GM19397 (cell line): ENCODE measurements at regions not wholly inside any gene's neighbourhood (a gene's known extent, or its start where the extent isn't known, plus 50 kb on each side); places are given as distances from the start of the nearest gene placed in this dataset.

Experiments used
- ATAC-seq: cut with Tn5 transposase; IDR thresholded peaks from one replicate; pipeline ENCODE4 v1.9.1; 2021; ENCODE audit warnings: mild to moderate bottlenecking, moderate library complexity; ENCODE audit not compliant: unreplicated experiment

GRCh38 chr2:6640621-6641015 lies 225.1 kb downstream of the CMPK2 start:
- ATAC-seq: no peak

GRCh38 chr2:6641956-6642355 lies 223.8 kb downstream of the CMPK2 start:
- no peak for ATAC-seq

- no peak for ATAC-seq
These were observed 221.4 kb downstream of the CMPK2 start for GRCh38 chr2:6644261-6644660.

GRCh38 chr2:6645004-6645403 lies 220.7 kb downstream of the CMPK2 start:
- ATAC-seq: no peak

GRCh38 chr2:6645672-6646071 lies 220.0 kb downstream of the CMPK2 start:
- ATAC-seq: no peak

- ATAC-seq: no peak
These were observed 218.7 kb downstream of the CMPK2 start for GRCh38 chr2:6647046-6647445.

- no peak for ATAC-seq
These were observed 217.0 kb downstream of the CMPK2 start for GRCh38 chr2:6648596-6649247.

- no peak for ATAC-seq
These were observed 215.4 kb downstream of the CMPK2 start for GRCh38 chr2:6650311-6650710.

- ATAC-seq: no peak
These were observed 213.5 kb downstream of the CMPK2 start for GRCh38 chr2:6652251-6652650.

- no peak for ATAC-seq
These were observed 212.4 kb downstream of the CMPK2 start for GRCh38 chr2:6653281-6653750.

GRCh38 chr2:6654279-6654678 lies 211.4 kb downstream of the CMPK2 start:
- no peak for ATAC-seq

GRCh38 chr2:6656633-6657032 lies 209.1 kb downstream of the CMPK2 start:
- ATAC-seq: no peak

- ATAC-seq: no peak
These were observed 208.6 kb downstream of the CMPK2 start for GRCh38 chr2:6657136-6657535.

GRCh38 chr2:6657855-6658254 lies 207.9 kb downstream of the CMPK2 start:
- peak; percentile 73 for ATAC-seq

GRCh38 chr2:6664332-6665061 lies 201.2 kb downstream of the CMPK2 start:
- no peak for ATAC-seq

GRCh38 chr2:6665093-6666045 lies 200.3 kb downstream of the CMPK2 start:
- no peak for ATAC-seq

- no peak for ATAC-seq
These were observed 198.4 kb downstream of the CMPK2 start for GRCh38 chr2:6667326-6667725.

GRCh38 chr2:6671913-6672312 lies 193.8 kb downstream of the CMPK2 start:
- ATAC-seq: no peak

GRCh38 chr2:6674381-6674780 lies 191.3 kb downstream of the CMPK2 start:
- ATAC-seq: no peak

- no peak for ATAC-seq
These were observed 189.9 kb downstream of the CMPK2 start for GRCh38 chr2:6675791-6676190.

GRCh38 chr2:6676241-6676640 lies 189.5 kb downstream of the CMPK2 start:
- ATAC-seq: no peak
